ENCODE measurements at regions not wholly inside any gene's neighbourhood (a gene's known extent, or its start where the extent isn't known, plus 50 kb on each side); places are given as distances from the start of the nearest gene placed in this dataset.

DNA sequence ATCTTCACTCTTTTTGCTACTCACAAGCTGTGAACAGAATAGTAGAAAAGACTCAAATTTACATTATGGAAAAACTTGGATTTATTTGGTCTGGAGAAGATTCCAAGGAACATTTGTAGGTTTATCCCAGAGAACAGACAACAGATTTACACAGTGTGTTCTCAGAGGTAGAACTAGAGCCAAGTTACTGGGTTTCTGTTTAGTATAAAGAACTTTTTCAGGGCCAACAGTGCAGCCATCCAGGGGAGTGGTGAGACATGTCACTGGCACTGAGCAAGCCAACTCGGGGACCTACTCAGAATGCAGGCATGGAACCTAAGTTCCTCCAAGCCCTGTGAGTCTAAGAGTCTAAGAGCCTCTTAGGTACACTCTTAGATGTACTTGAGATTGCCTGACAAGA, 142.6 kb downstream of the OMA1 start:
- TF ChIP-seq, protein P1, sequence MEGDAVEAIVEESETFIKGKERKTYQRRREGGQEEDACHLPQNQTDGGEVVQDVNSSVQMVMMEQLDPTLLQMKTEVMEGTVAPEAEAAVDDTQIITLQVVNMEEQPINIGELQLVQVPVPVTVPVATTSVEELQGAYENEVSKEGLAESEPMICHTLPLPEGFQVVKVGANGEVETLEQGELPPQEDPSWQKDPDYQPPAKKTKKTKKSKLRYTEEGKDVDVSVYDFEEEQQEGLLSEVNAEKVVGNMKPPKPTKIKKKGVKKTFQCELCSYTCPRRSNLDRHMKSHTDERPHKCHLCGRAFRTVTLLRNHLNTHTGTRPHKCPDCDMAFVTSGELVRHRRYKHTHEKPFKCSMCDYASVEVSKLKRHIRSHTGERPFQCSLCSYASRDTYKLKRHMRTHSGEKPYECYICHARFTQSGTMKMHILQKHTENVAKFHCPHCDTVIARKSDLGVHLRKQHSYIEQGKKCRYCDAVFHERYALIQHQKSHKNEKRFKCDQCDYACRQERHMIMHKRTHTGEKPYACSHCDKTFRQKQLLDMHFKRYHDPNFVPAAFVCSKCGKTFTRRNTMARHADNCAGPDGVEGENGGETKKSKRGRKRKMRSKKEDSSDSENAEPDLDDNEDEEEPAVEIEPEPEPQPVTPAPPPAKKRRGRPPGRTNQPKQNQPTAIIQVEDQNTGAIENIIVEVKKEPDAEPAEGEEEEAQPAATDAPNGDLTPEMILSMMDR (IDR thresholded peaks at IDR 0.05) = no peak
- peaks cover 33% of the 10 kb centered on the region for H3K27me3 Mint-ChIP-seq (ENCODE audit: unreplicated experiment)
- no peaks in the 10 kb centered on the region for H3K9me3 Mint-ChIP-seq (ENCODE audit: unreplicated experiment)
- H3K36me3 Mint-ChIP-seq (ENCODE audit: unreplicated experiment) = no peaks in the 10 kb centered on the region
- H3K4me3 Mint-ChIP-seq (ENCODE audit: unreplicated experiment) = no peak overlapping the region
- no peaks in the 10 kb centered on the region for H3K4me1 Mint-ChIP-seq (ENCODE audit: unreplicated experiment)
- no peak for DNase-seq (ENCODE audit: extremely low spot score, unreplicated experiment)
- H3K27ac Mint-ChIP-seq (ENCODE audit: unreplicated experiment) = no peak overlapping the region

DNA sequence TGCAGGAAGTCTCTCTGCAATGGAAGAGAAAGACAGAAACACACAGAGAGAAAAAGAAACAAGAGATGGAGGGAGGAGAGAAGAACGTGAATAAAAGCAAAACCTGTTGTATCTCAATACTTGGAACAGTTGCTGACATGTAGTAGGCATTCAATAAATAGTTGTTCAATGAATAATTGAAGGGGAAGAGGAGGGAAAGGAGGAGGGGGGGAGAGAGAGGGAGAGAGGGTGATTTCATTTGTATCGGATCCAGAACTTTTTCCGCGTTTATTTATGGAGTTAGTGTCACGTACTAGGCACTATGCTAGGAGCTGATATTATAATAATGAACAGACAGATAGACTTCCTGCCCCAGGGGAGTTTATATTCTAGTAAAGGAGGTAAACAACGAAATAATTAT, 144.1 kb downstream of the OMA1 start:
- Mint-ChIP-seq H3K36me3 (ENCODE audit: unreplicated experiment) (no peaks in the 10 kb centered on the region), H3K4me3 (ENCODE audit: unreplicated experiment) (no peak overlapping the region), H3K27me3 (ENCODE audit: unreplicated experiment) (peaks cover 28% of the 10 kb centered on the region), H3K9me3 (ENCODE audit: unreplicated experiment) (no peaks in the 10 kb centered on the region), H3K4me1 (ENCODE audit: unreplicated experiment) (no peaks in the 10 kb centered on the region), H3K27ac (ENCODE audit: unreplicated experiment) (no peak overlapping the region)
- no peak for DNase-seq (ENCODE audit: extremely low spot score, unreplicated experiment)
- TF ChIP-seq, protein P1 (IDR thresholded peaks at IDR 0.05) = no peak

DNA sequence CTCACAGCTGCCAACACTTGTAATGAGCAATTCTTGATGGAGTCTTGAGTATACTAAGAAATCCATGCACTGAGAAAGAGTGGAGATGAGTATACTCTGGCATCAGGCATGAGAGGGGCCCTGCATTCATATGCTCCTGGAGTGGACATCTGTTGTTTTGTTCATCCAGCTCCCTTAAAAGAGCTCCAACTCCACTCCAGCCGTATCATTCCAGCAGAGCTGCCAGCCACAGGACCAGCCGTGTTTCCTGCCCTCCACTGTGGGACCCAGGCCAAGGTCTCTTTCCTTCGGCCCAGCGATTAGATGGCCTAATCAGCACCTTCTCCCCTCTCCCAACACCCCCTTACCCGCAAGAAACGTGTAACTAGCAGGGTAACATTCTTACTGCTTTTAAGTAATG, 144.5 kb downstream of the OMA1 start:
- DNase-seq (ENCODE audit: extremely low spot score, unreplicated experiment) = no peak
- Mint-ChIP-seq H3K9me3 (ENCODE audit: unreplicated experiment) (no peaks in the 10 kb centered on the region), H3K4me3 (ENCODE audit: unreplicated experiment) (no peak overlapping the region), H3K4me1 (ENCODE audit: unreplicated experiment) (no peaks in the 10 kb centered on the region), H3K36me3 (ENCODE audit: unreplicated experiment) (no peaks in the 10 kb centered on the region), H3K27me3 (ENCODE audit: unreplicated experiment) (peaks cover 28% of the 10 kb centered on the region), H3K27ac (ENCODE audit: unreplicated experiment) (no peak overlapping the region)
- TF ChIP-seq, protein P1 (IDR thresholded peaks at IDR 0.05) = no peak

DNA sequence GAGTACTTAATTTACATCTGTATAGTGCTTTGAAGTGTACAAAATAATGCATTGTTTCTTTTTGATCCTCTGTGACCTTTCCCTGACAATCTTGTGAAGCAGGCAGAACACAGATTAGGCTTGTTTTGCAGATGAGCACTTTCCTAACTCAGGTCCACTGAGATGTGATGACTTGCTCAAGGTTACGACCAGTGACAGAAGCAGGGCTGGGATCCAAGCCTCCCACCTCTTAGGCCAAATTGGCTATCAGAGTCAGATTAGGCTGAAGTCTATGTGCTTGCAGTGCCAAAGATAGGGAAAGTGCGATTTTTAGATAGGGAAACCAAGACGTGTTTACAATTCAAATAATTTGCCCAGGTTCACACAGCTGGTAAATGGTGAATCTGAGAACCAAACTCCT, 147.3 kb downstream of the OMA1 start:
- Mint-ChIP-seq H3K4me1 (ENCODE audit: unreplicated experiment) (peaks cover 12% of the 10 kb centered on the region), H3K36me3 (ENCODE audit: unreplicated experiment) (no peaks in the 10 kb centered on the region), H3K9me3 (ENCODE audit: unreplicated experiment) (no peaks in the 10 kb centered on the region), H3K27me3 (ENCODE audit: unreplicated experiment) (peaks cover 26% of the 10 kb centered on the region), H3K27ac (ENCODE audit: unreplicated experiment) (no peak overlapping the region), H3K4me3 (ENCODE audit: unreplicated experiment) (no peak overlapping the region)
- DNase-seq (ENCODE audit: extremely low spot score, unreplicated experiment) = no peak
- TF ChIP-seq, protein P1 (IDR thresholded peaks at IDR 0.05) = no peak

DNA sequence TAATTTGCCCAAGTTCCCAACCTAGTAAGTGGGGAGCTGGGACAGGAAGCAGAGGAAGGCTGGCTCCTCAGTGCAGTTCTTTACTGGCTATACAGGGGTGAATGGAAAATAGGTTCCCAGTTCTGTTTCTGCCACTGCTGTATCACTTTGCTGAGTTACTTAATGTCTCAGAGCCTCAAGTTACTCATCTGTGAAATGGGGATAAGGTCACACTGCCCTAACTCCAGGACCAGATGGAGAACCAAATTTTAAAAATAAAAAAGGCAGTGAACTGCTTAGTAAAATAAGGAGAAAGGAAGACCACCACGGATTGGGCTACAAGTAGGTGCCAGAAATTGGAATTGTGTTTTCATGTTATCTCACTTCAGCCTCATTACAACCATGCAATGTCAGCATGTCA, 147.8 kb downstream of the OMA1 start:
- Mint-ChIP-seq H3K4me1 (ENCODE audit: unreplicated experiment) (peaks cover 12% of the 10 kb centered on the region), H3K27ac (ENCODE audit: unreplicated experiment) (no peak overlapping the region), H3K4me3 (ENCODE audit: unreplicated experiment) (no peak overlapping the region), H3K27me3 (ENCODE audit: unreplicated experiment) (peaks cover 24% of the 10 kb centered on the region), H3K36me3 (ENCODE audit: unreplicated experiment) (no peaks in the 10 kb centered on the region), H3K9me3 (ENCODE audit: unreplicated experiment) (no peaks in the 10 kb centered on the region)
- no peak for DNase-seq (ENCODE audit: extremely low spot score, unreplicated experiment)
- TF ChIP-seq, protein P1 (IDR thresholded peaks at IDR 0.05) = no peak

All from osteocyte (in vitro differentiated cells).